HG03280 (cell line): ENCODE measurements at regions not wholly inside any gene's neighbourhood (a gene's known extent, or its start where the extent isn't known, plus 50 kb on each side); places are given as distances from the start of the nearest gene placed in this dataset.

ENCODE experiments used
- ATAC-seq: cut with Tn5 transposase; IDR thresholded peaks from one replicate; pipeline ENCODE4 v1.9.1; 2021; ENCODE audit warnings: mild to moderate bottlenecking, moderate library complexity; ENCODE audit not compliant: unreplicated experiment

DNA sequence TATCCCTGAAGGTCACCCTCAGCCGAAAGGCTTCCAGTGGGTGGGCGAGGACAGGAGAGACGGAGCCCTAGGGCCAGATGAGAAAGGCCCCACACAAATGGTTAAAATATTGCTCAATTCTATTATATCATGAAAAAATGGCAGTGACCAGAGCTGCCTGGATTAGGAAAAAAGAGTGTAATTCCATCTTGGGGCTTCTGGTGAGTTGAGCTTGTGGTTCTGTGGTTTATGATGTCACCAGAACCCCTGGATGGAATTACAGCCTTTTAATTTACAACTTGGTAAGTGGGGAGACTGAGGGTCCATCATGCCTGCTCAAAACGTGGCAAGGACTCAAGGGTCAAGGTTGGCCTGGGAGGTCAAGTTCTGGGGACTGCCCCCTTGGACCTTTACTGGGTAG lies 55.5 kb upstream of the STC2 start:
- ATAC-seq: no peak

DNA sequence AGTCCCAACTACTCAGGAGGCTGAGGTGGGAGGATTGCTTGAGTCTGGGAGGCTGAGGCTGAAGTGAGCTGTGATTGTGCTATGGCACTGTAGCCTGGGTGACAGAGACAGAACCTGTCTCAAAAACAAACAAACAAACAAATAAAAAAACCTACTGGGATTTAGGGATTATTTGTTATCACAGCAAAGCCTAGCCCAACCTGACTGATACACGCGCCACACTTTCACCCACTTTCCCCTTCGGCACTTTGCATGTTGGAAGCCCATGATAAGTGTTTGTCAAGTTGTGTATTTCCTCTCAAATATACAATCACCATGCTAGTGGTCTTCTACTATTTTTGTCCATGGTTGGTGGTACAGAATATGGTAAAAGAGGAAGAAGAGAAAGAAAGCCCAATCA lies 50.5 kb upstream of the STC2 start:
- no peak for ATAC-seq
